NCI-H446 (cell line): ENCODE measurements at regions not wholly inside any gene's neighbourhood (a gene's known extent, or its start where the extent isn't known, plus 50 kb on each side); places are given as distances from the start of the nearest gene placed in this dataset.

ENCODE experiments used
- DNase-seq, 2 experiments: peaks; one replicate each; lab custom pipeline; 2025; lab: John Stamatoyannopoulos, UW

- peak in 1 of 2 experiments; percentile 32 for DNase-seq
Measured at GRCh38 chr2:128578406-128579390, 260.0 kb upstream of the HS6ST1 start.

DNA sequence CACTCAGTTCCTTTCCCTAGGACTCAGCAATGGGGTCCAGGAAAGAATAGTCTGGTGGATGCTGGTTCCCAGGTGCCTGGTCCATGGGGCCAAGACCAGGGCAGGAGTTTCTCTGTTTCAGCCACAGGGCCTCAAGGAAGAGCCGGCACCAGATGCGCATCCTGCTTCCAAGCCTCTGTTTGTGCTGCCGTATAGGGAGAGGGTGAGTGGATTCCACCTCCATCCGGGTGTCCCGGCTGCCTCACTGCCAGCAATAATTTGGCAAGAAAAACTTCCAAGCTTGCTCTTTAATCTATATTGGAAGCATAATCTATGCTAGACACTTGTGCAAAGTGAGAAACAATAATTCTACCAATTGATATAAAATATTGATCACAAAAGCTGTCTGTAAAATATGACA is 261.2 kb upstream of the HS6ST1 start:
- DNase-seq, result no peak

DNA sequence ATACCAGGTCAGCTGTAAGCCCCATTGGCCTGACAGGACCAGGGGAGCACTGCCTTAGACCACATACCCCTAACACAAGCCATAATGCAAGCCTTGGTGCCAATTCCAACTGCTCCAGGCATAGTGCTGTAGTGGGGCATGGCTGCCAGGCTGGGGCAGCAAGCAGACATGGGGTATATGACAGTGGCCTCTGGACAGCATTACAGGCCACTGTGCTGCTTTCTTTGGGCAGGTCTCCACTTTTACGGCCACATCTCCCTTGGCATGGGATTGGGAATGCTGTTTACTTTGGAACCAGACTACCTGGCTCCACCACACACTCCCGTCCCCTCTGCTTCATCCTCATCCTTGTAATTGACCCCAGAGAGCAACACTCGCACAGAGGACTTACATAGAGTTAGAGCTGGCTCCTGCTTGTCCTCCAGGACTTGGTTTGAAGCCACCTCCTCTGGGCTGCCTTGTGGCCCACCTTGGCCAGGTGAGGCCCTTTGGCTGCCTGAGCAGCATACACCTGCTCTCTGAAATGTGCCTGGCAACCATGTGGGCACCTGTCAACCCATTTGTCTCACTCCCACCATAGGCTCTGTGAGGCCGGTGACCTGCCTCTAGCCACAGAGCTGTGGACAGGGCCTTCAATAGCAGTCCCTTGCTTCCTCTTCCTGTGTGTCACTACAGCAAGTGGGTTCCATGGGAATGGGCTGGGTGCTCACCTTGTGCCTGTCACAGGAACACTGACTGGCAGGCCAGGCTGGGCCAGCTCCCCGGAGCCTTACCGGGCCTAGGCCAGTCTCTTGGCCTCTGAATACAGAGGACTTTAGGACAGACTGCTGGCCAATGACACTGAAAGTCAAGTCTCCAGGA is 262.6 kb upstream of the HS6ST1 start:
- DNase-seq, result no peak

GRCh38 chr2:128581849-128582244 is 263.2 kb upstream of the HS6ST1 start:
- DNase-seq, result no peak

DNA sequence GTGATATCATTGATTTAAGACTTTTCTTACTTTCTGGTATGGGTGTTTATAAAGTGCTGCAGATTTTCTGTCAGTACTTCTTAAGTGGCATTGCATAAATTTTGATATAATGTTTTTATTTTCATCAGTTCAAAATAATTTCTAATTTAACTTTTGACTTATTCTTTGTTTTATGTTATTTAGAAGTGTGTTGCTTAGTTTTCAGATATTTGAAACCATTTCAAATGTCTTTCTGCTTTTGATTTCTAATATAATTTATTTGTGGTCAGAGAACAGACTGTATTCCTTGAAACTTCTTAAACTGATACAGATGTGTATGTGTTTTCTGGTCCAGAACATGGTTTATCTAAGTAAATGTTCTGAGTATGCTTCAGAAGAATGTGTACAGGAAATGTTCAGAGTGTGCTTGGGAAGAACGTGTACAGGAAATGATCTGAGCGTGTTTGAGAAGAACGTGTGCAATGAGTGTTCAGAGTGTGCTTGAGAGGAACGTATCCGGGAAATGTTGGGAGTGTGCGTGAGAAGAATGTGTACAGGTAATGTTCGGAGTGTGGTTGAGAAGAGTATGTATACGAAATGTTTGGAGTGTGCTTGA is 265.7 kb upstream of the HS6ST1 start:
- DNase-seq, result no peak

DNA sequence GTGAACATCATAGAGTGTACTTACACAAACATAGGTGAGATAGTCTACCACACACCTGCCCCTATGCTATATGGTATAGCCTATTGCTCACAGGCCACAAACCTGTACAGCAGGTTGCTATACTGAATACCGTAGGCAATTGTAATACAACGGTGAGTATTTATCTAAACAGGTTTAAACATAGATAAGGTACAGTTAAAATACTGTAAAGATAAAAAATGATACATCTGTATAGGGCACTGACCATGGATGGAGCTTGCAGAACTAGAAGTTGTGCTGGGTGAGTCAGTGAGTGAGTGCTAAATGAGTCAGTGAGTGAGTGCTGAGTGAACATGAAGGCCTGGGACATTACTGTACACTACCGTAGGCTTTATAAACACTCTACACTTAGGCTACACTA is 267.0 kb upstream of the HS6ST1 start:
- DNase-seq, result no peak

- DNase-seq, result no peak
Measured at GRCh38 chr2:128589681-128590080, 271.0 kb upstream of the HS6ST1 start.

DNA sequence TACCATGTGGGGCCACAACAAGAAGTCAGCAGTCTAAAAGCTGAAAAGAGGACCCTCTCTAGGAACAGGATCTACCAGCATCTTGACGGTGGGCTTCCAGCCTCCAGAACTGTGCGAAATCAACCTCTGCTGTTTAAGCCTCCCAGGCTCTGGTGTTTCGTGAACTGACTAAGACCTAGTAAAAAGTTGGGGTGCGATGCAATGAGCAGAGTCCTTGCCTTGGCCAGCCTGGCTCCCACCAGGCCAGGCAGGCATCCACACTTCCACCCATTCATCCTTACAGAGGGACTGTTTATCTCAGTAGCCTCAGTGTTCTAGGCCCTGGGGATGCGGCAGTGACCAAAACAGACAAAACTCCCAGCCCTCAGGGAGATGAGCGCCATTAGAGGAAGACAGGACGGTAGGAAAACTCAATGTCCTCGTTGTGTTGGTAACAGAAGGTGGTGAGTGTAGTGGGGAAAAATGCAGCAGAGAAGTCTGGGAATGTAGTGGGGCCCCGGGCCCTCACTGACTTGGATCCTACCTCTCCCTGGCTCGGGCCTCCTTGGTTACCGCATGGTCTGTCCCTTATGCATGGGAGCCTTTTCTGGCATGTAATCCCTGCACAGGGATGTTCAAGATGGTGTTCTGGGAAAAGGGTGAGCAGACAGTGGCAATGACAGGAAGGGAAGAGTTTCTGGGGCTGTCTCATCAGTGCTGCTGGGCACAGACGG is 271.8 kb upstream of the HS6ST1 start:
- no peak for DNase-seq

DNA sequence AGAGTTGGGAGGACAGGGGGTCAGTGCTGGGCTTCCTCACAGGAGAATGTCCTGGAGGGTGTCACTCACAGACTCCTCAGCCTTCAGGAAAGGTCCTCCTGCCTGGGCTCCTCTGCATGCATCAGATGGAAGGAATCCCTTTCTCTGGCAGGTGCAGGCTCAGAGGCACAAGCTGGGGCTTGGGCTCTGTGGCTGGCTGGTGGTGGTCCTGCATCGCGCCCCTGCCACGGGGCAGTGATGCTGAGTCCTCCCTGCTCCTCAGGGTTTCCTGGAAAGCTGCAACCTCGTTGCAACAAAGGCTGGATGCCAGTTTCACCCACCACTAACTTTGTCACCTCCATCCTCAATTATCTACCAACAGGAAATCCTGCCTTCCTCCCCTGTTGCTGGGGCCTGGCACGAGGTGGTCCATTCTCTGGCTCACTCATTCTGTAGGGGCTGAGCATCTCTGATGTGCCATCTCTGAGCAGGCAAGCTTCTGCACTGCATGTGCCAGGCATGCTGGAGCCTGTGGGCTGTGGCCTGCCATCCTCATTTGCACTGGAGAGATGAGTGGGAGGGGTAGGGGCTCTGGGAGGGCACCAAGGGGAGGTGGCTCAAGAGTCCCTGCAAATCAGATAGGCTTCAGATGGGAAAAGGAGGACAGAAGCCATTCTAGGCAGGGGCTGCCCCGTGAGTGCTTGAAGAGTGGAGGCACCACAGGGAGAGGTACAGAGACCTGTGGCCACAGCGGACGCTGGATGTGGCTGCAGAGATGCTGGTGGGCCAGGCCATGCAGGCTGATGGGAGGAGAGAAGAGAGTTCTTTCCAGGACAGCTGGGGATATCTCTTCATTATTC is 272.6 kb upstream of the HS6ST1 start:
- no peak for DNase-seq

GRCh38 chr2:128591861-128592822 is 273.5 kb upstream of the HS6ST1 start:
- no peak for DNase-seq

GRCh38 chr2:128593518-128593878 is 274.8 kb upstream of the HS6ST1 start:
- no peak for DNase-seq

DNA sequence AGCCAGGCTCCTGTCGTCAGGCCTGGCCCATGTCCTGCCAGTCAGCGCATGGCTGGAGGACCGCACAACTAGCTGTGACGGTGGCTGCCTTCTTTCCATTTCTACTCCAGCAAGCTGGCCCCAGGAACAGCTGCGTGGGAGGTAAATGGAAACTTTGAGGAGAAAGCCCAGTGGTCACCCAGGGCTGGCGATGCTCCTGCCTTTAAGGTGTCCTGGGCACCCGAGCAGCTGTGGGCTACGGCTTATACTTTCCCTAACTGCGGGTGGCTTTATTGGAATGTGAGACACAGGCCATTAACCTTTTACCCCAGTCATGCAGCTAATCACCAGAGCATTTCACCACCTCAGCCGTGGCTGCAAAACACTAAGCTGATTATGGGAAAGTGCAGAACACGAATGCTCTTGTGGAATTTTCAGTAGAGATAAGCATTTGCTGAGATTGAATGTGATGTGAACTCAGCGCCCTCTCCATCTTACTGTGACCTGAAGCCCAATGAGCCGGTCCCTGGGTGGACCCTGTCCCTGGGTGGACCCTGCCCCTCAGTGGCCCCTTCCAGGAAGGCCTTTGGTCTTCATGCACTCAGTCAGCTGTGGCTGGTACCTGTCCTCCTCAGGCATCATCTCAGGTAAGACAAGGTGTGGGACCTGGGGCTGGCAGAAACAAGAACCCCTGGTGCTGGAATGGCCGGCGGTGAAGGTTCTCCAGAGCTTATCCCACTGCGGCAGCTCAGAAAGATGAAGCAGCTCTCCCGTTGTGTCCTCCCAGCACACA is 275.4 kb upstream of the HS6ST1 start:
- no peak for DNase-seq

GRCh38 chr2:128594651-128594910 is 275.9 kb upstream of the HS6ST1 start:
- no peak for DNase-seq

DNA sequence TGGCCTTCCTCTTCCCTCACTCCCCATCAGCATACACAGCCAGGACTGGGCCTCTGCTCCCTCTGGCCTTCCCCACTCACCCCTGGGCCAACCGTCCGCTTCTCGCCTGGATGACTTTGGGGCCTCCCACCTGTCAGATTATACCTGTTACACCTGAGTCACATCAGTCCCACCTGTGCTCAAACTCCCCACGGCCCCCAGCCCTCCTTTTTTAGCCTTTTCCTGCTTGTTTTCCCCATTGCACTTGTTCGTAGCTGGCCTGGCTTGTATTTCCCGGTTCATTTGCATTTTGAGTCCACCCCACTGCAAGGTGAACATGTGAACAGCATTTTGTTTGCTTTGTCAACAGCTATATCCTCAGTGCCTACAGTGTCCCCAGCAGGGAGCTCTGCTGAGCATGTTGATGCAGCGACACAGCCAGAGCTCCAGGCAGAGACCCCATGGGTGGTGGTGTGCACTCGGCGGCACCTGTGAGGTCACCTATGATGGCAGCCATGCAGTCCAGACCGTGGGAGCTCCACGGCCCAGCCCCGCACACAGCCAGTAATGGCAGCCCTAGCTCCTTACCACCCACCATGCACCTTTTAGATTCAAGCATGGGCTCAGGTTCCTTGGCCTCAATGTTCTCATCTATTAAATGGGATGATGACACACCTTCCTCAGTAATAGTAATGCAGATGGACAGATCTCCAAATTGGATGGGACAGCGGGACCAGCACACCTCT is 276.4 kb upstream of the HS6ST1 start:
- DNase-seq, result no peak

- no peak for DNase-seq
Measured at GRCh38 chr2:128595763-128596395, 277.2 kb upstream of the HS6ST1 start.

DNA sequence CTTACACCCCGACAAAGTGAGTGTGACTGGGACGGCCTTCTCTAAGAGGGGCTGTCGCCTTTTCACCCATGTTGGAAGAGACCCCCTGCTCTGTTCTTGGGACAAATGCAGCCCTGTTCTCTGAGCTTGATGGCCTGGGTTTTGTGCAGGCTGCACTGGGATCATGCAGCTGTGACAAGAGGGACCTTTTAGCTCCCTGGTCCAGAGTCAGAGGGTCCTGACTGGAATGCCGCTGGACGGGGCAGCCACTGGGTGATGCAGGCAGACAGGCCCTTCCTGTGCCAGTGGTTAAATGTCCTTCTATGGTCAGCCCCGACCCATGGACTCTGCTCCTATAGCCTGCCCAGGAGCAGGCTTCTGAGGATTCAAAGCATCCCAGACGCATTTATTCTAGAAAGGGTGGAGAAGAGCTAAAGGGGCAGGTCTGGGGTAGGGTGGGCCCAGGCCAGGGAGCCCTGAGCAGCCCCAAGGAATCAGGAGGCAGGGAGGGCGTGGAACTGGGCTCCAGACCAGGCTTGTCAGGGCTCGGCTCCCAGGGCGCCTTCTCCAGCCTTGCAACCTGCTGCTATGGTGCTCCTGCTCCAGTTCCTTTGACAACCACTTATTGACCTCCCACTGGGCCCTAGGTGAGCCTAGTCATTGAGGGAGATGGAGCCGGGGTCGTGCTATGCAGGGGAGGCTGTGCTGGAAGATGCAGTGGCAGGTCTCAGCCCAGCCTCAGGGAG is 277.9 kb upstream of the HS6ST1 start:
- no peak for DNase-seq

- DNase-seq, result no peak
Measured at GRCh38 chr2:128597121-128597762, 278.6 kb upstream of the HS6ST1 start.
